B cell (primary cell): ENCODE measurements at regions not wholly inside any gene's neighbourhood (a gene's known extent, or its start where the extent isn't known, plus 50 kb on each side); places are given as distances from the start of the nearest gene placed in this dataset.

Experiments
- ATAC-seq: fragments of 200-7000 bp; cut with Tn5 transposase; one replicate; pipeline ENCODE4 v1.10.0; 2021; ENCODE audit warnings: low read depth, mild to moderate bottlenecking, moderate number of reproducible peaks, moderate library complexity
- CTCF ChIA-PET: fragments of 350-600 bp; sonication (Branson Sonifier 250); formaldehyde crosslinking; loops from one replicate; lab custom pipeline; 2021; ENCODE audit warnings: antibody characterized with exemption, inconsistent platforms; lab: Charles Lee
- POLR2A ChIA-PET: fragments of 350-600 bp; sonication (Branson Sonifier 250); formaldehyde crosslinking; loops from one replicate; lab custom pipeline; 2021; ENCODE audit warnings: antibody characterized with exemption; lab: Charles Lee
- DNase-seq: peaks from one replicate; pipeline ENCODE4 v3.0.0; 2013
- H2AFZ ChIP-seq: 2 replicates; pipeline ENCODE4 v1.6.1; 2012; ENCODE audit warnings: mild to moderate bottlenecking, low read depth, low read length; ENCODE audit not compliant: insufficient read depth, poor library complexity, severe bottlenecking
- H3K27ac ChIP-seq, 2 donors: 1 replicate in 1 of 2; 2 replicates in 1 of 2; pipeline ENCODE4 v1.5.1; 2012 to 2013; ENCODE audit warnings: low read length in 2 of 2, mild to moderate bottlenecking in 2 of 2, moderate library complexity in 1 of 2
- H3K27me3 ChIP-seq, 4 experiments: fragments of 200-600 bp in 1 of 4; sonication (generic) in 1 of 4; replicated peaks in 1 of 4; 1 replicate in 2 of 4; 2 replicates in 2 of 4; pipeline versions ENCODE4 v1.6.1 to v1.7.0; 2013 to 2016; ENCODE audit warnings: low read length in 3 of 4, mild to moderate bottlenecking in 2 of 4, mixed read lengths in 1 of 4, moderate library complexity in 1 of 4; ENCODE audit not compliant: insufficient read depth in 4 of 4, control insufficient read depth in 3 of 4; ENCODE audit errors: control extremely low read depth in 1 of 4
- H3K36me3 ChIP-seq, 2 experiments: replicated peaks in 1 of 2; 1 replicate in 1 of 2; 2 replicates in 1 of 2; pipeline versions ENCODE4 v1.6.1 to v1.7.1; 2013; ENCODE audit warnings: low read length in 1 of 2; ENCODE audit not compliant: insufficient read depth in 2 of 2, control insufficient read depth in 1 of 2; ENCODE audit errors: control extremely low read depth in 1 of 2, extremely low read depth in 1 of 2
- H3K4me1 ChIP-seq, 2 donors: fragments of 200-600 bp in 1 of 2; sonication (generic) in 1 of 2; 1 replicate in 1 of 2; 2 replicates in 1 of 2; pipeline versions ENCODE4 v1.5.1 to v1.6.1; 2013 to 2017; ENCODE audit warnings: low read length in 2 of 2; ENCODE audit not compliant: control insufficient read depth in 2 of 2, insufficient read depth in 2 of 2
- H3K4me2 ChIP-seq: replicated peaks from 2 replicates; pipeline ENCODE3; 2012; ENCODE audit warnings: mild to moderate bottlenecking, low read depth, low read length; ENCODE audit not compliant: poor library complexity, severe bottlenecking
- H3K4me3 ChIP-seq, 5 experiments: fragments of 200-600 bp in 1 of 5; sonication (generic) in 1 of 5; 1 replicate in 3 of 5; 2 replicates in 2 of 5; pipeline versions ENCODE4 v1.5.1 to v1.7.0; 2011 to 2016; ENCODE audit warnings: low read length in 4 of 5, mild to moderate bottlenecking in 4 of 5, low read depth in 2 of 5, control low read depth in 1 of 5, moderate library complexity in 1 of 5; ENCODE audit not compliant: insufficient read depth in 1 of 5; ENCODE audit errors: control extremely low read depth in 1 of 5, extremely low read depth in 1 of 5
- H3K79me2 ChIP-seq: fragments of 200-600 bp; sonication (generic); one replicate; pipeline ENCODE4 v1.6.0; 2016; ENCODE audit warnings: low read length; ENCODE audit not compliant: control insufficient read depth, insufficient read depth
- H3K9ac ChIP-seq: fragments of 200-600 bp; sonication (generic); 2 replicates; pipeline ENCODE4 v1.6.1; 2017; ENCODE audit warnings: mild to moderate bottlenecking, low read length, moderate library complexity
- H3K9me3 ChIP-seq, 3 donors: one replicate each; pipeline versions ENCODE4 v1.6.1 to v1.7.1; 2013; ENCODE audit warnings: low read length in 2 of 3; ENCODE audit not compliant: control insufficient read depth in 2 of 3, insufficient read depth in 1 of 3; ENCODE audit errors: control extremely low read depth in 1 of 3
- H4K20me1 ChIP-seq: 2 replicates; pipeline ENCODE4 v1.6.0; 2012; ENCODE audit warnings: mild to moderate bottlenecking, low read length; ENCODE audit not compliant: insufficient read depth, control insufficient read depth, poor library complexity, severe bottlenecking
- H3K27ac Mint-ChIP-seq: one replicate; pipeline ENCODE4 v1.8.0; 2021; ENCODE audit warnings: mixed read lengths
- H3K27me3 Mint-ChIP-seq: one replicate; pipeline ENCODE4 v1.8.0; 2021; ENCODE audit warnings: mixed read lengths
- H3K4me1 Mint-ChIP-seq: one replicate; pipeline ENCODE4 v1.8.0; 2021; ENCODE audit warnings: mixed read lengths
- H3K4me3 Mint-ChIP-seq: one replicate; pipeline ENCODE4 v1.8.0; 2021; ENCODE audit warnings: mixed read lengths
- H3K9me3 Mint-ChIP-seq: one replicate; pipeline ENCODE4 v1.8.0; 2022; ENCODE audit warnings: mixed read lengths; ENCODE audit not compliant: insufficient read depth
- CTCF ChIP-seq: fragments of 200-600 bp; IDR thresholded peaks from one replicate; pipeline ENCODE4 v1.8.0; 2022; ENCODE audit warnings: antibody characterized with exemption, mild to moderate bottlenecking
- EZH2 ChIP-seq: IDR thresholded peaks from 2 replicates; pipeline ENCODE4 v1.6.1; 2012; ENCODE audit warnings: borderline replicate concordance, low read depth, mild to moderate bottlenecking, moderate library complexity, low read length; ENCODE audit not compliant: insufficient read depth, poor library complexity, severe bottlenecking
- WGBS: methylation state at CpG from one replicate; pipeline ENCODE4 v1.1.5; 2013; ENCODE audit warnings: missing lambda C conversion rate; ENCODE audit not compliant: insufficient coverage; 5-methylcytosine and 5-hydroxymethylcytosine counted together
- intact Hi-C: fragments of 100-400 bp; cut with micrococcal nuclease; formaldehyde crosslinking; loops from one replicate; pipeline ENCODE4 v1.10.0; 2022

GRCh38 chr4:4672402-4672801, 130.6 kb upstream of the STX18 start:
- DNase-seq (no peak), ATAC-seq (no peak)
- no peak overlapping the region for H2AFZ ChIP-seq
- no peak overlapping the region for H3K27ac Mint-ChIP-seq
- intact Hi-C loops: no loop called here
- no peaks in the 10 kb centered on the region for H4K20me1 ChIP-seq
- H3K9me3 Mint-ChIP-seq: no peaks in the 10 kb centered on the region
- H3K4me2 ChIP-seq: no peak overlapping the region
- peaks cover 0 to 4% (median 0%) of the 10 kb centered on the region in 3 donors for H3K9me3 ChIP-seq
- H3K4me3 Mint-ChIP-seq: no peak overlapping the region
- no peaks in the 10 kb centered on the region for H3K36me3 ChIP-seq
- POLR2A ChIA-PET: no interaction called here
- H3K9ac ChIP-seq: no peak overlapping the region
- H3K4me1 Mint-ChIP-seq: peaks cover 3% of the 10 kb centered on the region
- H3K27me3 ChIP-seq: no peaks in the 10 kb centered on the region
- peaks cover 0 to 4% of the 10 kb centered on the region in 2 donors for H3K4me1 ChIP-seq
- H3K27ac ChIP-seq: no peak overlapping the region
- H3K4me3 ChIP-seq: no peak overlapping the region
- H3K79me2 ChIP-seq: no peaks in the 10 kb centered on the region
- CTCF ChIA-PET: no interaction called here
- H3K27me3 Mint-ChIP-seq: no peaks in the 10 kb centered on the region
- 98% methylated on average over 6 of the region's 8 CpGs for WGBS
- TF ChIP-seq CTCF (no peak), EZH2 (no peak)

- no peaks in the 10 kb centered on the region for H3K36me3 ChIP-seq
- no peaks in the 10 kb centered on the region for H4K20me1 ChIP-seq
- H2AFZ ChIP-seq: no peak overlapping the region
- ATAC-seq: no peak
- no peaks in the 10 kb centered on the region for H3K79me2 ChIP-seq
- Mint-ChIP-seq H3K4me3 (no peak overlapping the region), H3K27me3 (no peaks in the 10 kb centered on the region), H3K9me3 (no peaks in the 10 kb centered on the region), H3K27ac (no peak overlapping the region), H3K4me1 (peaks cover 3% of the 10 kb centered on the region)
- peaks cover 0 to 4% (median 0%) of the 10 kb centered on the region in 3 donors for H3K9me3 ChIP-seq
- no peak overlapping the region for H3K9ac ChIP-seq
- no peak for TF ChIP-seq EZH2
- no peak for TF ChIP-seq CTCF
- H3K27ac ChIP-seq: no peak overlapping the region
- peaks cover 0 to 4% of the 10 kb centered on the region in 2 donors for H3K4me1 ChIP-seq
- intact Hi-C loops: no loop called here
- CTCF ChIA-PET: no interaction called here
- no peak overlapping the region for H3K4me3 ChIP-seq
- DNase-seq: no peak
- H3K4me2 ChIP-seq: no peak overlapping the region
- WGBS: 85% methylated on average over 3 of the region's 5 CpGs
- POLR2A ChIA-PET: no interaction called here
- no peaks in the 10 kb centered on the region for H3K27me3 ChIP-seq
These were observed 130.0 kb upstream of the STX18 start for GRCh38 chr4:4671774-4672349.
